SK-N-MC (cell line): ENCODE measurements at regions not wholly inside any gene's neighbourhood (a gene's known extent, or its start where the extent isn't known, plus 50 kb on each side); places are given as distances from the start of the nearest gene placed in this dataset.

Source experiments
- EZH2 ChIP-seq: fragments of 200-600 bp; sonication (generic); IDR thresholded peaks from one replicate; pipeline ENCODE4 v1.6.1; 2017; ENCODE audit warnings: antibody characterized with exemption
- POLR2AphosphoS5 ChIP-seq: IDR thresholded peaks from 2 replicates; pipeline ENCODE4 v1.6.1; 2012; ENCODE audit warnings: mild to moderate bottlenecking, low read depth, low read length, borderline replicate concordance

- no peak for TF ChIP-seq EZH2
- no peak for TF ChIP-seq POLR2AphosphoS5
Measured at GRCh38 chr1:170303034-170303433, 157.3 kb downstream of the NTMT2 start.
